HG02885 (cell line): ENCODE measurements at regions not wholly inside any gene's neighbourhood (a gene's known extent, or its start where the extent isn't known, plus 50 kb on each side); places are given as distances from the start of the nearest gene placed in this dataset.

Experiments used
- ATAC-seq: cut with Tn5 transposase; IDR thresholded peaks from one replicate; pipeline ENCODE4 v1.9.1; 2021; ENCODE audit warnings: mild to moderate bottlenecking; ENCODE audit not compliant: unreplicated experiment, poor library complexity

DNA sequence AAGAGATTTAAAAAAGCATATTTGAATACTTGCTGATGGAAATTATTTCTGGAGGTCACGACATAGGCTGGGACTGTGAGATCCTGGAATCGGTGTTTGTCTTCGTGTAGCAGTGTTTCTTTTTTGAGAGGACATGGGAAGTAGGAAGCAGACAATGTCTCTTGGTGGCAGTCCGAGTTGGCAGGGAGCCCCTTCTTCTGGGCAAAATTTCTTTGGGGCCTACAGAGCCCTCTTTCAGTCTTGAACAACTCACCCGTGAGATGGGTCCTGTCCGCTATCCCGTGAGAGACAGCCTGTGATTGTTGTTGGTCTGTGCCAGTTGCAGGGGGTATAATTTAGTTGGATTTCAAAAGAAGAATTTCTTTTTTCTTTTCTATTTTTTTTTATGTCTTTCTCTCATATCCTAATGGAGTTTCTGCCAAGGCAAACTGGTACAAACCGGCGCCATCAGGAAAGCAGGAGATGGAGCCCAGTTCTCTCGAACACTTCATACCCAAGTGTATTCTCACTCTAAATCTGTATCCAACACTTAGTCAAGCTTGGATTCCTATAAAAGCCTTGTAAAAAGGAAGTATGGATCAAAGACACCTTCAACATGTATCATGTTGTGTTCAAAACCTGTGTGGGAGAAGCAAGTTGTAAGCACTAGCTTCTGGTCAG lies 785.1 kb downstream of the MAFB start:
- no peak for ATAC-seq

DNA sequence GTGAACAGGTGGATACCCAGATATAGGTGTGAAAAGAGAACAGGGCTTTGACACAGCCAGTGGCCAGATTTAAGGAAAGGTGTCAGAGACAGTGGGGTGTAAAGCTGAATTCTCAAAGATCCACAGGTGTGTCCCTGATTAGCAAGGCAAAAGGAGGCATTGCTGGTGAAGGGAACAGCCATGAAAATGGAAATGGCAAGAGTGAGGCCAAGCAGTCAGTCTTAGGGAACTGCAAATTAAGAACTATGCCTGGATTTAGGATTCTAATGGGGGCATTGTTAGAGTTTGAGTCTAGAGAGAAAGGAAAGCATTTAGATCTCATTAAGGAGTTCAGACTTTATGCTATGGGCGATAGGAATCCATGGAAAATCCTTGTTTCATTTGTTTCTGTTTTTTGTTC lies 789.2 kb downstream of the MAFB start:
- no peak for ATAC-seq

DNA sequence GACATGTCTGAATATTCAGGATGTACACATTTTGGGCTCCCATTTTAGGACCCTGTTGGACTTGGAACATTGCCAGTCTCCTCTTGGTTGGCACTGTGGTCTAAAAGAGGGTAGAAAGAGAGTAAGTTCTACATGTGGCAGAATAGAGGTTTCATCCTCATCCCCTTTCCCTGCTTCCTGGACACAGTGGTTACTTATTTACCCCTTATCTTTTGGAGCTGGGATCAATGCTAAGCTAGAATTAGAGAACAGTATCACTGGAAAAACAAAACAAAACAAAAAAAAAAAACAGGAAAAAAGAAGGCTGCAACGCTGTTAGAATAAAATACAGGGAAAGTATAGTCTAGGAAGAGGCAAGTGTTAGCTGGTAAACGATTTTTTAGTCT lies 790.6 kb downstream of the MAFB start:
- no peak for ATAC-seq

DNA sequence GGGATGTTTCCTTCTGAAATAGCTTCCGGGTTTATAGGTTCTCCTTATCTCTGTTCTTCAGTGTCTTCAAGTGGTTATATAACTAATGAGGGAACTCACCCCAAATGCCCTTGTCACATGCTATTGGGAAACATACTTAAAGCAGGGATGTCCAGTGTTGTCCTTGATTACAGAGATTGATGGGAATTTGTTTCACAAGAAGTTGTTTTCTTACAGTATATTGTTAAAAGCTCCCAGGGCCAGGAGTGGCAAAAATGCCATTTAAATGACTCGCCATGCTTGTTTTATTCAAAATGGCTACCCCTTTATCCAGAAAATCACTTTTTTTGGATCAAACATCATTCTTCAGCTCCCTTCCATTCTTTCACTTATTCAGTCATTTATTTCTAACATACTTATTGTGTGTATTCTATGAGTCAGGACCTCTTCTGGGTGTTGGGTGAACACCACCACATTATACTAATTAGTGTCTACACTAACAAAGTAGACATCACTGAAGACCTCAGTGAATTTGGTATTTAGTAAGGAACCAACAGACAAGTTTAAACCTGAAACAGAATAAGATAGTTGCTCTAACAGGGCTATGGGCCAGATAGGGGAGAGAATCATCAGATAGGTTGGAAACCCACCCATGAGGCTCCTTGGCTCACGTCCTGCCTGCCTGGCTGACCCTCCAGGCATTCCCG lies 791.1 kb downstream of the MAFB start:
- ATAC-seq: no peak

DNA sequence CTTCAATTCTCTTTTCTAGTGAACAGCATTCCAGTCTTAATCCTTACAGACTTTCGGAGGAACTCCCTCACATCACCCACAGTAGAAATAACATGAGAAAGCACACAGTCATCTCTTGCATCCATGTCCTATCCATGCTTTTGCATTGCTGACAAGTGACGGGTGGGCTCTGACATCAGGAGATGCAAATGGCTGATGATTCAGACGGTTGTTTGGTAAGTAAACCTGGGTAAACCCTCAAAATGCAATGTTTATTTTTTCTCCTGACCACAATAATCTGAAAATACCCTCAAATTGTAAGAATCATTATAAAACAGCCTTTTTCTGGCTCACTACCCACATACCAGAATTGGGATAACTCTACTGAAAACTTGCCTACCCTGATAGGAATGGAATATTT lies 792.0 kb downstream of the MAFB start:
- ATAC-seq: no peak

DNA sequence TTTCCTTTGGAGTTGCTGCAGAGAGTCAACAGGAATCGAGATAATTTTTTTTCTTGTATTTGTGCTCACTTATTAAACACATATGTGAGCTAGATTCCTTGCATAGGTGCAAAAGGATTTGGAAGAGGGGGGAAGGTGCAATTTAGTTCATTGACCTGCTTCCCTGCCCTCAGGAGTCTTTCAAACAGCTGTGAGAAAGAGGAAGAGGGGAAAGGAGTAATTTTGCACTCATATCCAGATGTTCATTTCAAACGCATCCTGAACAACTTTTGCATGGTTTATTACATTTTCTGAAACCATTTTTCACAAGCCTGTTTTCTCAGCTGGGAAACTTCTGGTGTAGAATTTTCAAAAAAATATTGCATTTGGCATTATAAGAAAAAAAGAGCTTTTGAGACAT lies 795.0 kb downstream of the MAFB start:
- no peak for ATAC-seq

DNA sequence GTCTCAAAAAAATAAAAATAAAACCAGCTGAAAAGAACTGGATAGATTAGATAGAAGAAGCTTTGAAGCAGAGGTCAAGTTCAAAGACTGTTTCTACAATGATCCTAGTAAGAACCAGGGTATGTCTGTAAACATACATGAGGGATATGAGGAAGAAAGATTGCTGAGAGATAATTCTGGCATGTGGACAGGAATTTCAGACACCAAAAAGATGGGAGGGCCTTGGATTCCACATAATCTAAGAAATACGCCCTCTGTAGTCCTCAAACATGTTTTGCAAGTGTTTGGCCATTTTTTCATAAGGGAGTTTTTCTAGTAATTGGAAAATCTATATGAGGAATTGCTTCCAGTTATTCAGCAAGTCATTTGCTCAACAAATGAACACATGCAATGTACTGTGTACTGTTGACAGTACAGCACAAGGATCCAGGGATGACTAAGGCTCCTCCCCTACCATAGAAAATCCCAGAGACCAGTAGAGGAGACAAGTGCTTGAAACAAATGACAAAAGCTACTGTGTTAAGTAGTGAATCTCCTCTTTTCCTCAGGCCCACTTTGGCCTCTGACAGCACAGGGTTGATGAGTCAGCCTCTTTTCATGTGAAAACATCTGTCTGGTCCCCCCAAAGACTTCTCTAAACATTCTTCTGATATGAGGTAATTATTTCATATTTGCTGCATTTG lies 795.9 kb downstream of the MAFB start:
- ATAC-seq: no peak

DNA sequence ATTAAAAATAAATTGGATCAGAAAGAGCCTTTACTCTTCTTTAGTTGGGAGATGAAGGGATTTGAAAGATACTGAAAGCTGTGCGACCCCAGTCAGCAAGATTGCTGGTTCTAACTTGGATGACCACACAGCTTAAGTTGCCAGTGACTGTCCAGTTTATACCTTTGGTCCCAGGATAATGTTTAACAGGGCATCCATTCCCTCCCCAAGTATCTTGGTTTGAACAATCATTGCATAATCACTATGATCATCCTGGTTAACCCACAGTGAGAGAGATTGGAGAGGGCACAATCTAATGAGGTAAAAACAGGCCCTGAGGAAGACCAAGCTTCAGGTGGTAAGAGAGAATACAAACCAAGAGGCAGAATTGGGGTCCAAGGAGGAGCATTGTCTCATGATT lies 798.3 kb downstream of the MAFB start:
- no peak for ATAC-seq

DNA sequence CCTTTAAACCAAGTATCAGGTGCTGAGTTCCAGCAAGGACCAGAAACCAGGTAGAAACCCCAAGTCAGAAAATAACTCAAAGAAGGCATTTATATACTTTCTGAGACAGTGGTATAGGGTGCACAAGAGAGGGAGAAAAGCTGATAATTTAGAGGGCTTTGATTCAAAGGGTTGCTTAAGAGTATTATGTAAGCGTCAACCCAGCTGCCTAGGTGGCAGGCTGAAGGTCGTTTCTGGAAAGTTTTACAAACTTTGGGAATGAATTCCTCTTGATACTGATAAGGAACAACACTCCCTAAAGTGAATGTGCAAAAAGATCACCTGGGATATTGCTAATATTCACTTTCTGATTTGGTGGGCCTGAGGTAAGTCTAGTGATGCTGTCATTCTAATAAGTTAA lies 800.7 kb downstream of the MAFB start:
- ATAC-seq: no peak

DNA sequence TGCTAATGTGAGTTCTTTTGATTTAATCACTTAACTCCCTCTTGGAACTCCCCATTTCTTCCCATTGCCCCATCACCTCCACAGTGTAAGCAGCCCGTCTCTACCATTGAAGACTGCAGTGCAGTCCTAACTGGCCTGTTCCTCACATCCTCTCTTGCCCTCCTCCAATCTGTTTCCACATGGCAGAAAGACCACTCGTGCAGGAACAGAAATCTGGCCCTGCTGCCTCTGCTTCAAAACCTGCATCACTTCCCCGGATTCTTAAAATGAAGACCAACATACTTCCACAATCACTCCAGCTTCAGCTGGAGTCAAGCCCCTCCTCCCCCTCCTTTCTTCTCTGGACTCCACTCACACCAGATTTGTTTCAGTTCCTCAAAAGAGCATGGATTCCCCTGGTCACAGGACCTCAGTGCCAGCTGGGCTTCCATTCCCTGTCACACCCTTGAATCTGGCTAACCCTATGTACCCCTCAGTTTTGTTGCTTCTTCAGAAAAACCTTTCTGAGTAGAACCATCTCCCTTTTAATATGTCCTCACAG lies 802.3 kb downstream of the MAFB start:
- no peak for ATAC-seq

DNA sequence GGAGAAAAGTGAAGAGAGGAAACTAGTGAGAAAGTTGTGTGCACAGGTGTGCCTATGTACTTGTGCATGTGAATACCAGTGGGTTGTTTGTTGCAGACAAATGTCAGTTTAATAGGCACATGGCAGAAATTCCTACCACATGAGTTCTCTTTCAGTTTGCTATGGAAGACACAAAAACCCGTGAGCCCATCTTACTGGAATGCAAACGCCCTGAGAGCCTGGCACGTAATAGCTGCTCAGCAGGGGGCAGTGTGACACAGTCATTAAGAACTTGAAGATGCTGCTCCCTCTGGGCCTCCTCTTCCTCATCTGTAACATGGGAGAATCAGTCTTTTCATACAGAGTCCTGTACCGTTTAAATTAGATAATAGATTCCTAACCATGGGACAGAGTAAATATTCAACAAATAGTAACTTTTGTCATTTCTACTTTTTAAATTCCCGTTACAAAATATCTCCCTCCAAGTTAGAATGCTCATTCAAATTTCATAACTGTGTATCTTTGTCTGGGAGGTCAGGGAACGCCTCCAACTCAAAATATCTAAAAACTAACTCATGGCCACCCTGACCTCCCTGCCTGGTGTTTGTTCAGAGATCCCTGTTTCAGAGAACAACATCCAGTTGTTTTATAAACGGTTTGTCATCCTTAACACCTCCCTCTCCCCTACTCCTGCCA lies 802.9 kb downstream of the MAFB start:
- no peak for ATAC-seq

DNA sequence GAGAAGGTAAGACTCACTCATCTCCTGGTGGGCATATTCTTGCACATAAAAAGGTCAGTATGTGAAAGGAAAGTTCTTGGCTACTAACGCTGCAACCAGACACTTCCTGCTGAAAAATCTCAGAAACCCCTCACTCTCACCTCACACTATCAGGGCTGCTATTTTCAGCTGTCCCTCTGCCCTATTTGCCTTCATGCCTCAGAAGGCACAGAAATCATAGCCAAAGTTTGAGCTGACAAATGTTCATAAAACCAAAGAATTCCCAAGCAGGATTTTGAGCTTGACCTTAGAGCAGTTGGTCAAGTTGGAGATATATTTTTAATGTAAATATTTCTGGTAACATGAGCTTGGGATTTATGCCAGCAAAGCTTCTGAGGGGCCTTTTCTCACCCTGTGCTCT lies 806.2 kb downstream of the MAFB start:
- ATAC-seq: no peak

DNA sequence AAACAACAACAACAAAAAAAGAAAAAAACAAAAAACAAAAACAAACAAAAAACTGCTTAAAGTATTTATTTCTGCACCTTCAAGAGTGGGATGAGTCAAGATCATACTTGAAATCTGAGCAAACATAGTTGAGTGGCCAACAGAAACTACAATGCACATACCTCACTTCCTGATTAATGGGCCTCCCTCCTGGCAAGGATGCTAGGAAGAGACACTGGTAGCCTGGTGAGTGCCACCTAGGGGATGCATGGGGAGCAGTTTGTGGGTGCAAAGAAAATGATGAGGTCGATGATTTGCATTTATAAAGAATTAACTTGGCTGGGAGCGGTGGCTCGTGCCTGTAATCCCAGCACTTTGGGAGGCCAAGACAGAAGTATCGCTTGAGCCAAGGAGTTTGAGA lies 808.1 kb downstream of the MAFB start:
- no peak for ATAC-seq

DNA sequence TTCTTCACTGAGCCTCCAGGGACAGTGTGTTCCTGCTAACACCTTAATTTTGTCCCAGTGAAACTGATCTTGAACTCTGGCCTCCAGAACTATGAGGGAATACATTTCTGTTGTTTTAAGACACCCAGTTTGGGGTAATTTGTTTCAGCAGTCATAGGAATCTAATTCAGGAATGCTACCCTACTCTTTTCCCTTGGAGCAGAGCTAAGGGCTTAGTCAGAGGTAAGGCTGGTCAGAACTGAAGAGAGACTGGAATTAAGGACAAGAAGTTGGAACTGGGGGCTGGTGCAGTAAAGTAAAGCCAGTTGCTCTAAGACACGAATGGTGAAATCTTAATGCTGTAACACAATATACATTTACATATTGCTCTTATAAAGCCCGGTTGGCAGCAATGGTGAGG lies 809.7 kb downstream of the MAFB start:
- ATAC-seq: no peak

DNA sequence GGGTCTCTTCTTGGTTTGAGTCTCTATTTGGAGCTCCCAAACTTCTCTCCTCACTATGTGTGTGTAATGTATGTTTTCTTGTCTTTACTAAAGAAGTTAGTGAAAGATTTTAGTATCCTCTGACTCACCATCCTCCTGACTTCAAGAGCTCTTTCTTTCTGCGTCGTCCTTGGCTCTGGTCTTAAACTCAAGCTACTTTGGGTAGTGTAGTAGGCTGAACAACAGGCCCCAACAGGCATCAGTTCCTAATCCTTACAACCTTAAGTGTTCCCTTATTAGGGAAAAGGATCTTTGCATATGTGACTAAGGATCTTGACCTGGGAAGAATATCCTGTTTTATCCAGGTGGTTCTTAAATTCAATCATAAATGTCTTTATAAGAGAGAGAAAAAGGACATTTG lies 810.2 kb downstream of the MAFB start:
- no peak for ATAC-seq

DNA sequence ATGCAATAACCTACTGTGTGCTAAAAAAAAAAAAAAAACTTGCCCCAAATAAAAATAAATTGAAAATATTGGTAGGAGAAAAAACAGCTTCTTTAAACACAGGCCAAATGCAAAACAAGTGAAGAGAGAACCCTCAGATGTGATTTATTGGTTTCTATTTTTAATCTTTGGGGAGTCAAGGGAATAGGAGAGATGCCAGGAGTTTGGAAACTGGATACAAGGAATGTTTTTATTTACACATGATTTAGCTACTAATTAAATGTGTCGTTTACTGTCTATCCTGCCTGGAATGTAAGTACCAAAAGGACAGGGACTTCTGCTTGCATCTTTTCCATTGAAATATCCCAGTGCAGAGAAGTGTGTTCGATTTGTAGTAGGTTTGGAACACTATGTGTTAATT lies 810.7 kb downstream of the MAFB start:
- ATAC-seq: no peak

DNA sequence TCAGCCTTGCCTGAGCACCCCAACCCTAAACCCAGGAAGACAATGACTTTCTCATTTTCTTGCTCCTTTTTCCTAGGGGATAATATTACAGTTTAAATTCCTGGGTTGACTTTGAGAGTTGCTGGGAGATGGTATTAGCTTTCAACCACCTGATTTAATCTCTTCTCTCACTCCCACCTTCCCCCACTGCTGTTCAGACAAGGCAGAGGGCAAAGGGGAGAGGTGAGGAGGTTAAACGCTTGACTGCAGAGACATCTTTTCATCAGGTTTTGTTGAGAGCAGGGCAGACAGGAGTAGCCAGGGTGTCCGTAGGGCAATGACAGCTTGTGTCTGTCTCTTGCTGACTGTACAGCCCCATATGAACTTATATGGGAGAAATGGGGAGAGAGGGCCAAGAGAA lies 811.2 kb downstream of the MAFB start:
- no peak for ATAC-seq

DNA sequence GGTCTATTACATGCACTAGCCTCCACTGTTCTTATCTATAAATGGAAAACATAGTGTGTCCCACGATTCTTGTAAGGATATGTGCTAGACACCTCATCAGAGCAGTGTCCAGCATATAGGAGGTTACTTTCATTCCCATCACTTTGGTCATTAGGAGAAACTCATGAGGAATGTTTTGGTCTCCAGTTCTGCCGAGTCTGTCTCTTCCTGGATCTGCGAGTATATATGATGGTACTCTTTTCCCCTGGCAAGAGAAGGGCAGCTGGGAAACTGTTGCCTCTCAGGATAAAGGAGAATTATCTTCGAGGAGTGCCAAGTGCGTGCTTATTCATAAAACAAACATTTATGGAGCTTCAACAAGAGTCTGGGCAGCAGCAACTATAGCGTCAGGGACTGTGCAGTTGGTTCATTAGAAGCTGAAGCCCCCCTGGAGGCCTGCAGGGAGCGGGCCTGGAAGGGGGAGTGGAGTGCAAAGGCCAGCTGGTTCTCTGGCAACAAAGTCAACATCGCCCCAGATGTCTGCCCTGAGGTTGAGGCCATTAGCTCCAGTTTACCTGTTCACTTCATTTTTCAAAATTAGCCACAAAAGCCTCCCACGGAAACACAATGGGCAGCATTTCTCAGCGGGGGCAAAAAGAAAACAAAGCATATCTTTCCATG lies 811.9 kb downstream of the MAFB start:
- no peak for ATAC-seq

DNA sequence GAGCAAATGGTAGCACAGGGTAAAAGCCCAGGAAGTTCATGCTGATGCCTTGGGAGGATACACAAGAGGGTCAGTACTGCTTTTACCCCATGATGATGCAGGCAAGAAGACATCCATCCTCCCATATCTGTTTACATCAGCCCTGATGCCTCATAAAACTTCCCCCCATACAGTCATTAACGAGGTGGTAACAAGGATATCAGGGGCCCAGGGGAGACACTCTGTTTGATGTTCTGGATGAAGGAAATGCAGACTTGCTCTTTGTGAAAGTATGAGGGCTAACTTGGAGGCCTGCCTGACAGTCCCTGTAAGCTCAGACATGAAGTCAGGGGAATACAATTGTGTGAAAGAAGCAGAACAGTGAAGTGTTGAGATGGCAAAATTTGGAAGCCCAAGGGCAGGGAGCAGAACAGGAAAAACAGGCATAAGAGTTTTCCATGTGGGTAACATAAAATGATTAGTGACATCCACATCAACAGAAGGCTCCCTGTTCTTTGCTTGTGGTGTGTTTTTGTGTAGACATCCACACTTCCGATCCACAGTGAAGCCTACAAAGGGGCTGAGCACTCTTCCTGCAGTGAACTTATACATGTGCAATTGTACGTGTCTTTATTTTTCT lies 813.4 kb downstream of the MAFB start:
- ATAC-seq: no peak
